ENCODE measurements at regions not wholly inside any gene's neighbourhood (a gene's known extent, or its start where the extent isn't known, plus 50 kb on each side); places are given as distances from the start of the nearest gene placed in this dataset.

DNA sequence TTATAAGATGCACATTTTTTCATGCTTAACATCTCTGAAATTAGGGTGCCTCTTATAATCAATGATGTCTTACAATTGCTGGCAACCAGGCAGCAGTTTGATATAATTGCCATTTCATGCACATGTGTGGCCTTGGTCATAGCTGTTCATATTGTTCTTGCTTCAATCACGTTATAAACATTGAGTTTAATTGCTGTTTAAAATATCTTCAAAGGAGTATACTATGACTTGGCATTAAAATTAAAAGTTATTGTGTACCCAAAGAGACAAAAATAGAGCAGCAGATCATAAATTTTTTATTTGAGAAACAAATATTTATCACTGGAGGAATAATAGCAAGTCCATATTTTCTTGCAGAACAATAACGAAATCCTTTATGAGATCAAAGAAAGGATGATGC lies 325.5 kb downstream of the LMX1A start:
- TF ChIP-seq, protein P1, sequence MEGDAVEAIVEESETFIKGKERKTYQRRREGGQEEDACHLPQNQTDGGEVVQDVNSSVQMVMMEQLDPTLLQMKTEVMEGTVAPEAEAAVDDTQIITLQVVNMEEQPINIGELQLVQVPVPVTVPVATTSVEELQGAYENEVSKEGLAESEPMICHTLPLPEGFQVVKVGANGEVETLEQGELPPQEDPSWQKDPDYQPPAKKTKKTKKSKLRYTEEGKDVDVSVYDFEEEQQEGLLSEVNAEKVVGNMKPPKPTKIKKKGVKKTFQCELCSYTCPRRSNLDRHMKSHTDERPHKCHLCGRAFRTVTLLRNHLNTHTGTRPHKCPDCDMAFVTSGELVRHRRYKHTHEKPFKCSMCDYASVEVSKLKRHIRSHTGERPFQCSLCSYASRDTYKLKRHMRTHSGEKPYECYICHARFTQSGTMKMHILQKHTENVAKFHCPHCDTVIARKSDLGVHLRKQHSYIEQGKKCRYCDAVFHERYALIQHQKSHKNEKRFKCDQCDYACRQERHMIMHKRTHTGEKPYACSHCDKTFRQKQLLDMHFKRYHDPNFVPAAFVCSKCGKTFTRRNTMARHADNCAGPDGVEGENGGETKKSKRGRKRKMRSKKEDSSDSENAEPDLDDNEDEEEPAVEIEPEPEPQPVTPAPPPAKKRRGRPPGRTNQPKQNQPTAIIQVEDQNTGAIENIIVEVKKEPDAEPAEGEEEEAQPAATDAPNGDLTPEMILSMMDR (optimal IDR thresholded peaks at IDR 0.05 in 1 of 3, IDR thresholded peaks at IDR 0.05 in 1 of 3, conservative IDR thresholded peaks at IDR 0.05 in 1 of 3; ENCODE audit: extremely low read depth in 1 of 3, insufficient read depth in 2 of 3, low read length in 3 of 3) = no peak
- TF ChIP-seq EZH2 (IDR thresholded peaks at IDR 0.05; ENCODE audit: low read length) = no peak

All from keratinocyte (primary cell).